H1 (cell line): ENCODE measurements at regions not wholly inside any gene's neighbourhood (a gene's known extent, or its start where the extent isn't known, plus 50 kb on each side); places are given as distances from the start of the nearest gene placed in this dataset.

ENCODE experiments used
- POLR2A ChIP-seq, 2 experiments: IDR thresholded peaks; 1 replicate in 1 of 2; 2 replicates in 1 of 2; pipeline ENCODE4 v1.6.1; 2011; ENCODE audit warnings: low read depth in 2 of 2, low read length in 2 of 2, mild to moderate bottlenecking in 2 of 2; ENCODE audit errors: control extremely low read depth in 1 of 2
- TEAD4 ChIP-seq: IDR thresholded peaks from 2 replicates; pipeline ENCODE4 v1.6.1; 2012; ENCODE audit warnings: low read depth, low read length, inconsistent platforms, mixed read lengths

DNA sequence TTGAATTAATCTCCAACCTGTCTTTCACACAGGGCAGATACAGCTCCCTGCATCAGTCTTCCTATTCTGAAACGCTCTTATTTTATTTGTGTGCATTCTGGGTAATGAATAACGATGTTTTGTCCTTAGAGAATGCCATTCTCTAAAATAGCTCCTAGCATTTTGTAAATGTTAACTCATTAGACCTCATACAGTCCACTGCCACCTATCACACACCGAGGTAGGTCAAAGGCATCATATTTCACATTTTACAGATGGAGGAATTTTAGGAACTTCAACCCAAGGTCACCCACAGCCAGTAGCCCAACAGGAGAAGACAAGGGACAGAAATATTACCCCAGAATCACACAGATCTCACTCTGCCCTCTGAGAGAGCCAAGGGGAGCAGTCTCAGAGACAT is 455.4 kb upstream of the GYPC start (continued):
- no peak for TF ChIP-seq TEAD4
- TF ChIP-seq POLR2A (IDR thresholded peaks at IDR 0.05; ENCODE audit: control extremely low read depth in 1 of 2, low read depth in 2 of 2, low read length in 2 of 2), result no peak
